Nephron progenitor cell (in vitro differentiated cells): ENCODE measurements at regions not wholly inside any gene's neighbourhood (a gene's known extent, or its start where the extent isn't known, plus 50 kb on each side); places are given as distances from the start of the nearest gene placed in this dataset.

ENCODE experiments used
- DNase-seq: peaks from one replicate; pipeline ENCODE4 v3.0.0; 2021
- H3K27ac Mint-ChIP-seq: 2 replicates; pipeline ENCODE4 v1.8.0; 2021; ENCODE audit warnings: mild to moderate bottlenecking, moderate library complexity, mixed read lengths
- H3K27me3 Mint-ChIP-seq: 2 replicates; pipeline ENCODE4 v1.8.0; 2021; ENCODE audit warnings: mild to moderate bottlenecking, low read depth, mixed read lengths; ENCODE audit not compliant: poor library complexity
- H3K36me3 Mint-ChIP-seq: 2 replicates; pipeline ENCODE4 v1.8.0; 2021; ENCODE audit warnings: low read depth, mixed read lengths
- H3K4me1 Mint-ChIP-seq: 2 replicates; pipeline ENCODE4 v1.8.0; 2021; ENCODE audit warnings: mixed read lengths
- H3K4me3 Mint-ChIP-seq: 2 replicates; pipeline ENCODE4 v1.8.0; 2021; ENCODE audit warnings: mild to moderate bottlenecking, moderate library complexity, mixed read lengths
- H3K9me3 Mint-ChIP-seq: 2 replicates; pipeline ENCODE4 v1.8.0; 2021; ENCODE audit warnings: mild to moderate bottlenecking, moderate library complexity, mixed read lengths
- CTCF ChIP-seq: fragments of 200-600 bp; sonication (generic); IDR thresholded peaks from 2 replicates; pipeline ENCODE4 v1.5.0; 2021; ENCODE audit warnings: antibody characterized with exemption

DNA sequence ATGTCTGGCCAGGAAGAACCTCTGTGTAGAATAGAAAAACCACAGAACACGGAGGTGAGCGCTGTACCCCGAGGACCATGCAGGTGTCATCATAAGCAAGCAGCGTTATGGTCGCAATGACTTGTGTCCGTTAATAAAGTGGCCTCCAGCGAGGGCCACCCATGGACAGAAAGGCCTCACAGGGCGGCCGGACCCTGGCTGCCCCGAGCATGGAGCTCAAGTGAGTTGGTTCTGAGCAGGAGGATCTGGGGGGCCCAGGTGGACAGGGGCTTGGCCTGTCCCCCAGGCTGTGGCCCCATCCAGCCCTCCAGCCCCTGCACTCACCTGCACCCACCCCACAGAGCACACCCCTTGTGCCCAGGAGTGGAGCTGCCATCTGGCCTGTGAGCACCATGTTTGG lies 133.8 kb downstream of the BRD1 start:
- no peak for TF ChIP-seq CTCF
- DNase-seq: no peak
- Mint-ChIP-seq H3K36me3 (no peaks in the 10 kb centered on the region), H3K9me3 (peaks cover 42% of the 10 kb centered on the region), H3K4me1 (no peaks in the 10 kb centered on the region), H3K27me3 (peaks cover 12% of the 10 kb centered on the region), H3K4me3 (no peak overlapping the region), H3K27ac (no peak overlapping the region)

GRCh38 chr22:49693416-49693815 lies 134.3 kb downstream of the BRD1 start:
- no peak for DNase-seq
- H3K27me3 Mint-ChIP-seq: peaks cover 12% of the 10 kb centered on the region
- no peak overlapping the region for H3K27ac Mint-ChIP-seq
- no peaks in the 10 kb centered on the region for H3K36me3 Mint-ChIP-seq
- H3K4me3 Mint-ChIP-seq: no peak overlapping the region
- peaks cover 42% of the 10 kb centered on the region for H3K9me3 Mint-ChIP-seq
- H3K4me1 Mint-ChIP-seq: no peaks in the 10 kb centered on the region
- no peak for TF ChIP-seq CTCF

- H3K9me3 Mint-ChIP-seq: peaks cover 42% of the 10 kb centered on the region
- peaks cover under 1% of the 10 kb centered on the region for H3K4me1 Mint-ChIP-seq
- no peak for TF ChIP-seq CTCF
- no peak for DNase-seq
- peaks cover 12% of the 10 kb centered on the region for H3K27me3 Mint-ChIP-seq
- H3K36me3 Mint-ChIP-seq: no peaks in the 10 kb centered on the region
- no peak overlapping the region for H3K4me3 Mint-ChIP-seq
- H3K27ac Mint-ChIP-seq: no peak overlapping the region
Observed at GRCh38 chr22:49692499-49693225, 135.0 kb downstream of the BRD1 start.

DNA sequence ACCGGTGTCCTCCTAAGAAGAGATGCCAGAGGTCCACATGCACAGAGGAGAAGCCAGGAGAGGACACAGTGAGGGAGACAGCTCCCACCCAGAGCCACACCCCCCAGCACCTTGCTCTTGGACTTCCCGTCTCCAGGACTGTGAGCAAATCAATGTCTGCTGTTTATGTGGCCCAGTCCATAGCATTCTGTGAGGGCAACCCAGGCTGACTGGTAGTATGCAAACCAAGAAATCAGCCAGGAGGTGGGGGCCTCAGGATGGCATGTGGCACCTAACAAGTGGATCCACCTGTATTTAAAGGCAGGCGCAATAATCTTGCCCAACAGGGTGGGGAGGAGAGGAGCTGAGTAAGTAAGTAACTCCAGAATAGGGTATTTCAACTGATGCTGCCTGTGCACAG lies 136.4 kb downstream of the BRD1 start:
- no peak overlapping the region for H3K27ac Mint-ChIP-seq
- peaks cover 31% of the 10 kb centered on the region for H3K9me3 Mint-ChIP-seq
- H3K4me3 Mint-ChIP-seq: no peak overlapping the region
- no peaks in the 10 kb centered on the region for H3K36me3 Mint-ChIP-seq
- peaks cover 5% of the 10 kb centered on the region for H3K4me1 Mint-ChIP-seq
- H3K27me3 Mint-ChIP-seq: peaks cover 14% of the 10 kb centered on the region
- no peak for DNase-seq
- no peak for TF ChIP-seq CTCF

GRCh38 chr22:49690454-49690853 lies 137.2 kb downstream of the BRD1 start:
- Mint-ChIP-seq H3K4me1 (peaks cover 5% of the 10 kb centered on the region), H3K36me3 (no peaks in the 10 kb centered on the region), H3K27me3 (peaks cover 11% of the 10 kb centered on the region), H3K27ac (no peak overlapping the region), H3K9me3 (peaks cover 25% of the 10 kb centered on the region), H3K4me3 (no peak overlapping the region)
- TF ChIP-seq CTCF: no peak
- DNase-seq: no peak

DNA sequence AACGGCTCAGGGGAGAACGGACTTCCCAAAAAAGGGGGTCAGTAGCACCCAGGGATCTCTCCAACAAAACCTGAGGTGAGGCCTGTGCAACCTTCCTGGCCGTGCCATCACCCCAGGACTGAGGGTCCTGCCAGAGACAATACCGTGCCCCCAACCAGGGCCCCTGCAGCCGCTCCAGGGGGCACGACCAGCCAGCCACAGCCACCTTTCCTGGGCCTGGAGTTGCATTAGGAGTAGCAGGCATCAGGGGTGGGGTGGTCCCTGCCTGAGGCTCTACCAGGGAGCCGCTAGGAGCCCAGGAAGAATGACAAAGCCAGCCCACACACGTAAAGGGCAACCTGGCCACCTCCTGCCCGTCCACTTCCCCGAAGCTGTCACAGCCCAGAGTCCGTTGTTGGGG lies 137.8 kb downstream of the BRD1 start:
- DNase-seq: no peak
- H3K36me3 Mint-ChIP-seq: no peaks in the 10 kb centered on the region

More for the DNA sequence above, 137.8 kb downstream of the BRD1 start:
- no peak overlapping the region for H3K27ac Mint-ChIP-seq
- no peak for TF ChIP-seq CTCF
- H3K4me3 Mint-ChIP-seq: no peak overlapping the region
- H3K9me3 Mint-ChIP-seq: peaks cover 23% of the 10 kb centered on the region
- peaks cover 14% of the 10 kb centered on the region for H3K27me3 Mint-ChIP-seq
- peaks cover 5% of the 10 kb centered on the region for H3K4me1 Mint-ChIP-seq
